Activated CD4-positive, alpha-beta T cell treated with anti-CD3 and anti-CD28 coated beads, Interleukin-2, amount 50 U/mL, for 16 hours (primary cell): ENCODE measurements at regions not wholly inside any gene's neighbourhood (a gene's known extent, or its start where the extent isn't known, plus 50 kb on each side); places are given as distances from the start of the nearest gene placed in this dataset.

ENCODE experiments used
- DNase-seq: peaks from one replicate; pipeline ENCODE4 v3.0.0-alpha.2; 2020

DNA sequence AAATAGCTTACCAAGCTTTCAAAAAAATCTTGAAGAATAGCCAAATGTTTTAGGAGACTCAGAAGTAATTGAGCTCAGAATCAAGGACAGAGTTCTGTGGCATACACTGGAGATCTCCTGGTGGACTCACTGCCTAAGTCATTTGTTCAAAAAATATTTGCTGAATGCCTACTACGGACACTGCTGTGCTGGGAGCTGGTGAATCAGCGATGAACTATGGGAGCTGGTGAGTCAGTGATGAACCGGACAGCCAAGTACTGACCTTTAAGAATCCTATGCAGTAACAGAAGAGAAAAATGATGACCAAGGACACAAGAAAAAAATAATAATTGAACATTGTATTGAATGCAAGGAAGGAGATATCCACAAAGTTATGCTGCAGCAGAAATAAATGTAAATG is 717.9 kb upstream of the CXADR start:
- no peak for DNase-seq

DNA sequence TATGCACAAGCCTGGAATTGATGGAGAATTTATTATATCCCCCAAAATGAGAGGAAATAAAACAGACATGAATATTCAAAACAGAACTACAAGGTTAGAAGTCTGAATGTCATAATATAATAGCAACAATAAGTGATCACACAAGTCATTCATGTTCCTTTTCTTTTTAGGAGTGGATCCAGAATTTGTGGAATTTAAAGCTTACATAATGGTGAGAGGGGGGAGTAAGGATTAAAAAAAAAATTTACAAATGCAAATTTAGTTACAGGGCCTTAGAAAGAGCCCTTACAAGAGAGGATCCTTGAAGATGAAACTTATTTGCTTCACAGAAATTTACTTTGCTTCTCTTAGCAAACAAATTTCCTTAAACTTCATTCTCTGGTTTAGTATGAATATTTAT is 716.1 kb upstream of the CXADR start:
- DNase-seq: no peak

DNA sequence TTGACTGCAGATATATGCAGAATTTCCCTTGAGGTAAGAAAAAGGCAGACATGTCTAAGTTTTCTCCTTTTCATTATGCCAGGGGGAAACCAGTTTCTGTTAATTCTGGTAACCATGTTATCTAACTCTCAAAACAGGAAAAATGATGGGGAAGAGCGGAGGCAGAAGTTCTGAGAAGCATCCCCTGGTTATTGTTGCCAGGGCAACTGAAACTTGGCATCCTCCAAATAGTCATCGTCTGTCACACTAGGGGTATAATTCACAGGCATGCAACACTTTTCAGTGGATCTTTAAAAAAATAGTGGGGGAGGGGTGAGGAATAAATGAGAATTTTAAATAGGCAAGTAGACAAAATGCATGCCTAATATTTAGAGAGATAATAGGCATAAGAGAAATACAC is 715.3 kb upstream of the CXADR start:
- no peak for DNase-seq

DNA sequence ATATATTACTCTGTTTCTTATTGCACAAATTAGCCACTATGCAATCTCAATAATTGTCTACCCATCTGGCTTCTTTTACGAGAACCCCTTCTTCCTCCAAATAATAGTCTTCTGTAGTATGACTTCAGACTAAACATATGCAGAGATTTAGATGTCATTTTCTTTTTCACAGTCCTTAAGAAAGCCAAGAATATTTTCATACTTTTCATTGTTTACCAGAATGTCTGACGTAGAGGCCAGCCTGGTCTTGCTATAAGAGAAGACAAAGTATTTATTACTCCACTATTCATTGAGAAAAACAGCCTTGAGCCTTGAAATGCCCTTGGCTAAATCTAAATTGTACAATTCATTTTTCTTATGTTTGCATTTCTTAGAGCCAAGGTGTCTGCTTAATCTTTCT is 714.9 kb upstream of the CXADR start:
- no peak for DNase-seq

DNA sequence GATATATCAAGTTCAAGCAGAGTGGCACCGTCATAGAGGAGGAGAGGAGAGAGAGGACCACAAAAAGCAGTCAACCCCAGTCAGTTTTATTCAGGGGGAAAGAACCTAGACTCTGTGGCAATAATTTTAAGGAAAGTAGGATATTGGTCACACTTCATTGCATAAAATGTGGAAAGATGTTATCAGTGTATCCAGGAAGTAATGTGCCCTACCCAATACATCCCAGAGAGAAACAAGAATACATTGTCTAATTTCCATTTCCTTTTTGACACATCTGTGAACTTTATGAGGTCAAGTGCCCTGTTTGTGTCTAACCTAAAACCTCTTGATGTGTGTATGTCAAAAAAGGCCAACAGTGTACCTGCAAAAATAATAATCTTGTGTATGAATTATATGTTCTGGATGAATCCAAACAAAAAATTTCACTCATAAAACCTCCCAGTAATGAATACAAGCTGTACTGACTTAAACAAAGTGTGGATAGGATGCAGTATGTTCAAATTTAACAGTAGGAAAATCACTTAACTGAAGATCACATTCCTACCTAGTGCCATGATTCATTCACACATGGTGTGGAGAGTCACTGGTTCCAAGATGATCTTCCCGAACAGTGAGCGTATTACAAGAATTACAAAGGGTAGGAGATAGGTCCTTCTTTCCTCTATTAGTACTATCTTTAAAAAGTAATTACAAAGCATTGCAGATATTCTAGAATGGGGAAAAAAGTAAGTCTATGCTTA is 712.1 kb upstream of the CXADR start:
- no peak for DNase-seq

DNA sequence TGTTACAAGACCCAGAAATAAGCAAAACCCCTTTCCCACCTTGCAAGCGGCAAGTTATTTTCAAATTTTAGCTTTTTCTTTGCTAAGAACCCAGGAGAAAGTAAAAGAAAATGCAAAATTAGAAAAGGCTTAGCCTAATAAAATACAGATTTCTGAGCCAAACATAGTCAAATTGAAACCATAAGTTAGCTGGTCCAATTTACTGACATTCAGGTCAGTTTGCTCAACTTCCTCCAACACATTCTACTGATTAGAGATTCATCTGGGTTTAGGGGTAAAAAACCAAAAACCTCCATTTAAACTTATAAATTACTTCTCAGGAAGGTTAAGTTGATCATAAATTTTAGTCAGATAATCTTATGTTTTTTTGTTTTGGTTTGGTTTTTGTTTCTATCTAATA is 701.8 kb upstream of the CXADR start:
- no peak for DNase-seq

DNA sequence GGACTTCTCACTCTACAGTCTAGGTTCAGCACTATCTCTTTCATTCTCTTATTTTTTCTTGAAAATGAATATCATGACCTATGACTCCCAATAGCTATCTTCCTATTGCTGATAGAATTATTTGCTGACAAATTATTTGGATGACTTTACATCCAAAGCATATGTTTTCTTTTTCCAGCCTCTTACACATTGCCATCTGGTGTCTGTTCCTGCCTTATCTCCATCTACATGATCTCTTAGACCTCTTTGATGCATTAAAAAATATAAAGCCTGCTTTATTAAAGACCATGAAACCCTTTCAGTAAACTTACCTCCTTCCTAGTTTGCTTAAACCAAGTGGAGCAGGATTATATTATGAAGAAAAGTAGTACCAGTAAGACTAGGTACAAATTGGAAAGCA is 700.9 kb upstream of the CXADR start:
- no peak for DNase-seq

DNA sequence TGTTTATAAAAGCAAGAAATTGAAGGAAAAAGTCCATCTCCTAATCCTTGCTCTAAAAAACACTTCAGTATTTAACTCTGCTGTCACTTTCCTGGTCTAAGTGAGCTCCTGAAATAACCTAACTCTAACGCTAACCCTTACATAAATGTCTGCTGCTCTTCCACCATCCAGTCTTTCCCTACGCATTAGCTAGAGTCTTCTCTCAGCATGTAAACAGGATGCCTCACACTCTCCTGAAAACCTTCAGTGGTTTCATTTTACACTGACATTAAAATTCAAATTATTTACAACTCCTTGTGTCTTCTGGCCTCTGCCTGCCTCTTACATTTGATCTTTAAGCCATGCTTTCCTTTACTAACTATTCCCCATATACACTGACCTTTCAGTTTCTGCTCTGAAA is 697.6 kb upstream of the CXADR start:
- DNase-seq: no peak

DNA sequence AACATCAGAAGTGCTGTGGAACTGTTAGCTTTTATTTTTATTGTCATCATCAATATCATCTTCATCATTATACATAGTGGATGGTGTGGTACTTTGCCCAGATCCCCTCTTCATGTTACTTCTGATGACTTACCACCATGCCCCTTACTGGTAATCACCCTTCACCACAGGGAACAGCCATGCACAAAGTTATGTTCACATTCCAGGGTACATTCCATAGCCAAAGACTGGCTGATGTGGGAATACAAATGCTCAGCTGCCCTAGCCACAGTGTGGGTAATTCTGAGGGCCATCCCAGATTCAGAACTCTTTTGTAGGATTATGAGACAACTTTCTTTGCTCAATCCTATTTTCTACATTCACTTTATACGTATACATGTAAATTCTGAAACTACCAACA is 691.3 kb upstream of the CXADR start:
- DNase-seq: no peak

DNA sequence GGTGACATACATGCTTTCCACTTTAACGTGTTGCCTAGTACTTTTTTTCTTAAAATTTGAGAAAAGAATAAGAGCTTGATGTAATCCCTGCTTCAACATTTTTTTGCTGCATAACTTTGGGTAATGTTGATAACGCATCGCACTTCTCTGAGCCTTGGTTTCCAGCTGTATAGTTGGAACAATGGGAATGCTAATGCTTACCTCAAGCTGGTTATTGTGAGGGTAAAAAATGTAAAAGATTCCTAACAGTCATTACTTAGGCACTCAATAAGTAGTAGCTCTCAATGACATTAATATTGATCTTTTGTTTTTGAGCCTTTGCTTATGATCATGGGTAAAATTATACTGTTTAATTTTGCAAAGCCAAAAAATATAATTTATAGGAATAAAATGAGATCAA is 683.3 kb upstream of the CXADR start:
- no peak for DNase-seq

DNA sequence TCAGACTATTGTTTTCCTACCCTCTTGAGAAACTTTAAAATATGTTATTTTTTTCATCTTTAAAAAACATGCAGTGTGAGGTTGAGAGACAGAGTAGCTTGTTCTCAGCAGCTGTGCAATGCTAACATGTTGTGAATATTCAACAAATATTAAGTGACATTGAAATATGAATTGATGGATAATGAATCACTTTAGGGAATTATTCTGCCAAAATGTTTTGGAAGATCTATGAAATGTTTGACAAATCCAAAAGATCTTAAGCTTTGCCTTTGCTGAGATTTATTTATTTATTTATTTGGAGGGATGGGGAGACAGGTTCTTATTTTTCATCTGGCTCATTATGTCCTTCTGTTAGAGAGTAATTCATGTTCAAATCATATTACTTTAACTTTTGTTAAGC is 680.1 kb upstream of the CXADR start:
- no peak for DNase-seq

DNA sequence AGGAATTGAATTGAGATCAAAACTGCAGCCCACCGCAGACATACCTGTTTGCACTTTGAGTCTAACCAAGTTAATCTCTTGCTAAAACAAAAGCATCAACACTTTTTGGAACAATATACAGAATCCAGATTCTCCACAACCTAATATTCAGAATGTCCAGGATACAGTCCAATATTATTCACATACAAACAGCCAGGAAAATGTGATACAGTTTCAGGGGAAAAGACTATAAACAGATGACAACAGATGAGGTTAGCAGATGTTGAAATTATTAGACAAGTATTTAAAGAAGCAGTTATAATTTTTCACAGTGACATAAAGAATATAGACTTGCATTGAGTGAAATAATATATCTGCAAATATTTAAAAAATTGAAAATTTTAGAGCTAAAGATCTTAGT is 678.1 kb upstream of the CXADR start:
- no peak for DNase-seq

DNA sequence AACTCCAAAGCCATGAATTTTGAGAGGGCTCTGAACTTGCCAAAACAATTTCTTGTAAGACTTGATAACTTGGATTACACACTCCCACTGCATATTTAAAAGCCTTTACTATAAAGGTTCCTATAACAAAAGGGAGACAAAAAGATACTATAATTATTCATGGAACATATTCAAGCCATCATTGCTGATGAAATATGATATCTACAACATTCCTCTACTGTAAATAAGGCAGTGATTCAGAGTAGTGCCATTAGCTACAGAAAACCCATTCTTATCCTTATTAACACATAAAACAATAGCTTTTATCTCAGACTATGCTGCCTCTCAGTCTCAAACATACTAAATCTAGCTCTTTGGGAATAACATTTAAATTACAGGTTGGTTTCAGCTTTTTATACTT is 675.5 kb upstream of the CXADR start:
- no peak for DNase-seq

DNA sequence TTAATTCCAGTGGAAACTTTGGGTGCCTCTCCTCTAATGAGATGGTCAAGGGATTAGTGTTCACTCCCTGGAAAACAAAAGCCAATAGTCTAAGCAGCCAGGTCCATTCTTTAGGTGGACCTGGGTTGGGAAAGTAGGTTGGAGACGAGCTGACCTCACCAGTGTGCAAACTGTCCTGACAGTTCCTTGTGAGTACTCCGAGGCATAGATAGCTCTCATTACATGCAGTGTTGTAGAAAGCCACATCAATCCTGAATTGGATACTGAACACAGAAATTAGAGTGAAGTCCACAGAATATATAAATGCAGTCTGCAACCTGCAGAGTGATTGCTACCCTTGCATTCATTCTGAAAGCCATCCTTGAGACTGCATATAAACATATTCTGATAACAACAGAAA is 675.1 kb upstream of the CXADR start:
- DNase-seq: no peak

DNA sequence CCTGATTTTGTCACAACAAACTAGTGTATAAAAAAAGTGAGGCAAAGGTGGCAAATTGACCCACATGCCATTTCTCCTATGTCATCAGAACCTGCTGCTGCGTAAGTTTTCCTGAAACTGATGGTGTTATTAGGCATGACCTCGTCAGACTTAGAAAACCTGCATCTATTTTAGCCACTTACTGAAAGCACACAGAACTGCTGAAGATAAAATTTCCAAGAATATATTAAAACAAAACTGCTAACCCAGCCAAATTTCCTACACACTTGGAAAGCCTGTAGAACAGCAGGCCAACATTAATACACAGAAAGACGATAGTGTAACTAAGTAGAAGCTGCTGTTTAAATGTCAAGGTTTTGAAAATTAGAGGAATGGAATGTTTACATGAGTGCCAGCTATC is 674.5 kb upstream of the CXADR start:
- DNase-seq: no peak

DNA sequence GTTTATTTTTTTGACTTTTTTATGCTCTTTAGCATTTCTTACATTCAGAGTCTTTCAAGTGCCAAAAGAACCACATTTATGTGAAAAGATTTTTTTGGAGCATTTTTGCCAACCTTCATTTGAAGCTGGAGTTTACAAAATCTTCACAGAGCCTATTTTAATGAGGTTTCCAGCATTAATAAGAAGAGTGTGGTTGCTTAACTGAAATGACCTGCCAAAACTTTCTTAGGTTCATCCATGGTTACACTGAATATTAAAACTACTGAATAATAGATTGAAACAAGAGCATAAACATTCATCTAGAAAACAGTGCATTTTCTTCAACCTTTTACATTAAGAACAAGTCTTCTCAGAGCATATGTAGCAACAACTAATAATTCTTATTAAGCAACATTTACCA is 672.3 kb upstream of the CXADR start:
- DNase-seq: no peak

DNA sequence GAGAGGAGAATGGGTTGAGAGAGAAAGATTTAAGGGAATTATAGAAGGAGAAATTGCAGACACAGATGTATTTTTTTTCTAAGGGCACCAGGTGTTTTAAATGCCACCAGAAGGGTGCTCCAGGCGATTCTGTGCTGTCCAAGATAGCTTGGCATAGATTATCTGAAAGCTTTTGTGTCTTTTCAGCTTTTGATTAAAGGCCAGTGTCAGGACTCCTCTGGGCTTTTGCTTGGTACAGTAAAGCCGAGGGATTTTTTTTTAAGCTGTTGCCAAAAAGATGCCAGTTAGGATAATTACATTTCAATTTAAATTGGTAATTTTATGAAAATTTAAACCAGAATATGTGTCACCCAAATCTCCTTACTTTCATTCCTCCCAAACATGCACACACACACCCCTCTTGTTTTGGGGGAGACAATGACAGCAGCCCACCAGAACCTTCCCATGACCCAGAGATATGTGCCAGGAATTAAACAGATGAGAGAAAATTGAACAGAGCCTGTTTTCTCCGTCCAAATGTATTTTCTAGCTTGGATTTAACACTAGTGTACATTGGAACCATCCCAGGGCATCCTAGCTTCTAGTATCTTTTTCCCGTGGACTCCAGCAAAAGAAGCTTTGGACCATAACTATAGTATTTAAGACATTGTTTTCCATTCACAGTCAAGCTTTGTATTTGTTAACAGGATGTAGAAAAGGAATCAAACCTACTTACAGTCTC is 670.7 kb upstream of the CXADR start:
- DNase-seq: no peak

DNA sequence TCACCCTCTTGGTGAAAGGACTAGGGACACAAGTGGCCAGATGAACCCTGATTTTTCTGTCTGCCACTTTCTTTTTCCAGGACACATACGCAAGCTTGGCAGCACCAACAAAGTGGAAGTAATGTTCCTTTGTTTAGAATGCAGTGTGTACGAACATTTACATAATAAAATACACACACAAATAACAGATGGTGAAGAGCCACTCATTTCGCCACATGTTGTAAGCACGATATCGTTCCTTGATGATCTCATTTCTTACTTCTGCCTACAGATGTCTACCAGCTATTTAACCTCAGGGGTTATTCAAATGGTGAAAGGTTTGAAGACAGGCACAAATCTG is 670.2 kb upstream of the CXADR start:
- no peak for DNase-seq

DNA sequence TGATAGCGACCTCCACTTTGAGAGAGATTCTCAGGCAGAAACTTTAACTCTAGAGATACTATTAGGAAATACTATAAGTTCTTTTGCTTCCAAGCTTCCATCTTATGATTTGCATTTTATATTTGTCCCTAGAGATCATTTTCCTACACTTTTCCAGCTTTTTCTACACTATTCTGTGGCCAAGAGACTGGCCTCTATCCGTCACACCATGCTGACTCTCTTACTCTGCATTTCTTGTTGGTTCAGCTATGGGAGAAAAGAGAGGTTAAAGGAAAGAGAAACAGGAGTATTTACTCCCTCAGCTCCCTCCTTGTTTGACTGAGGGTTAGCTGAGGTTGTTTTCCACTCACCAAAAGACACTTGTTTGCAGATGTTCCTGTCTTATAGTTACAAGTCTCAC is 665.6 kb upstream of the CXADR start:
- no peak for DNase-seq

DNA sequence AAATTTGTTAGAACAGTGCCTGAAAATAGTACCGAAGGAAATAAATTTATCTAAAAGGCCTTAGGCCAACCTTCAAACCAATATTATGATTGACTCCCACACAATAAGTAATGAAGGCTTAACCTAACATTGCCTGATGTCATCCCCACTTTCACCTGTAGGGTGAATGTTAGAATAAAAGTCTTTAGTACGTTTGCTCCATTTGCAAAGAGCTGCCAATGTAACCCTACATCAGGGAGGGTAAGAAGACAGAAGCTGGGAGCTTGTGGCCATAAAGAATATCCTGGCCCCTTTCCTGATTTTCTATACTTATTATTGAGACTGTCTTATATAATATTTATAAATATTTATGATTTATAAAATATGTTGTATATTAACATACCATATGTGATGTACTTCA is 661.8 kb upstream of the CXADR start:
- DNase-seq: no peak

DNA sequence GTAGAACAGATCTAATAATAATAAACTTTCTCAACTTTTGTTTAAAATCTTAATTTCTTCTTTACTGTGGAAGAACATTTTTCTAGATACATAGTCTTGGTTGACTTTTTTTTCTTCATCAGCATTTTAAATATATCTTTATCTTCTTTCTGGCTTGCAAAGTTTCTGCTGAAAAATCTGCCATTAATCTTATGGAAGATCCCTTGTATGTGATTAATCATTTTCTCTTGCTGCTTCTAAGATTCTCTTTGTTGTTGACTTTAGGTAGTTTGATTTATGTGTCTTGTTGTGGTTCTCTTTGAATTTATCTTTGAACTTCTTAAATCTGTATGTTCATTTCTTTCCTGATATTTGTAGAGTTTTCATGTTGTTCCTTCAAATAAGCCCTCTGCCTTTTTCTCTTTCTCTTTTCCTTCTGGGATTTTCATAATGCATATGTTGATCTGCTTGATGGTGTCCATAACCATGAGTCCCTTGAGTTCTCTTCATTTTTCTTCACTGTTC is 657.6 kb upstream of the CXADR start:
- DNase-seq: no peak

DNA sequence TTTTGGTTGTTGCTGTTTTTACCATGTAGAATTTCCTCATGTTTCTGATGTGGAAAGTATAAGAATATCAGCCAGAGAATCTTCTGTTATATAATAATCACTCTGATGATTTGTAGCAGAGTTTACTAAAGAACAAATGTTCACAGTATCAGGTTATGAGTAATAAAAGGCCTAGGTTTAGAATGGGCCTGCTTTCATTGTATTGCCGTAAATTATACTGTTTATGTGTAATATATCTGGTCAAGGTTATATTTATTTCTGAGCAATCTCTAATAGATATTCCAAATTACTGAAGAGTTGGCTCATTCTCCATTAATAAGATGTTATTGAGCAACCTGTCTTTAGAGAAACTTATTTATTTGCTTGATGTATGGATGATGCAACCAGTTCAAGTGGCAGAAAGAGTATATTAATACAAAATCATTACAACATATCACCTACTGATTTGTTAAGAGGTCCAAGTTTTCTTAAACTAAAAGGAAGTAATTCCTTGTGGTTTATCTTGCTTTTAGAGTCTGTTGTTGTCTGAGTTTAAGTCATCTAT is 649.4 kb upstream of the CXADR start:
- no peak for DNase-seq

DNA sequence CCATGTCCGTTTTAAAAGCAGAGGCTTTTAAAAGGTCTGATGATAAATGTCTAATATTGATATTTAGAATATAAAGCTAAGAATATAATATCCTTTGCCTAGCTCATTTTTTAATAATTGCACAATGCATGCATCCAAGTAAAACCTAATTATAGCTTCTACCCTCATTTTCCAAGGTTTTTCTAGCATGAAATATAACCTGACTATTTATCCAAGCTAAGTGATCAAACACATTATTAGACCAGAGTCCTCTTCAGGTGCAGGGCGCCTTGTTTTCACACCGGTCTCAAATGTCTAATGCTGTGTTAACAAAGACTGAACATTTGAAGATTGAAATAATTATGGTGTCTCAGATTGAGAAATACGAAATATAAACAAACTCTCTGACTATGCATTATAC is 648.9 kb upstream of the CXADR start:
- DNase-seq: no peak

DNA sequence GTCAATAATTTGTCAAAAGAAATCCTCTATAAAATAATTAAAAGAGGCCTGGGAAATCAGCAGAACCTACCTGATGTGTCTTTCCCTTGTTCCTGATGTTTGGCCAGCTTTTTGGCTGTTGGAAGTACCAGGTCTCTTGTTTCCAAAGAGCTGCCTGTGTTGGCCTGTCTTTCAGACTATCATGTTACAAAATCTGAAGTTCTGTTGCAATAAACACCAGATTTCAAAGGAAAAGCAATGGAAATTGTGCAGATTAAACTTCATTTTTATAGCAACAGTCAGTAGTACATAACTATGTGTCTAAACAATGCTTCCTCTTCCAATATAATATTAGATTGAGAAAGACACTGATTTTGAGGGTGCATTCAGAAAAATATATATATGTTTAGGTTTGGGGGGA is 647.2 kb upstream of the CXADR start:
- no peak for DNase-seq

DNA sequence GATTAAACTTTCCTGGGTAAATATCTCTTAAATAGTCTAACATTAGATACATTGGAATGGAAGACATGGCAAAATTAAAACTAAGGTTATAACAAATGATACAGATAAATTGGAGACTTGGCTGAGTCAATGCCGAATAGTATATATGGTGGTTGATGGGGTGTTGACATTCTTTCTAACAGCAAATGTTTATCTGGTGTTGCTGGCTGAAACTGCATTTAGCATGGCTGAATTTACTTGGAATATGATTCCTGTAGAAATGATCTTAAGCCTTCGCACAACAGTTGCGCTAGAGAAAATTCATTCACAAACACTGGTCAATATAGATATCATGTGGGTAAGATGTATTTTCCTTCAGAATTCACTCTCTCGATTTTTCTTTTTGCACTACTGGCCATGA is 646.0 kb upstream of the CXADR start:
- DNase-seq: no peak
